ENCODE measurements at regions not wholly inside any gene's neighbourhood (a gene's known extent, or its start where the extent isn't known, plus 50 kb on each side); places are given as distances from the start of the nearest gene placed in this dataset.

- Histone ChIP-seq H3K4me3 (replicated peaks in 1 of 3; ENCODE audit: insufficient read depth in 1 of 3, low read depth in 1 of 3, low read length in 3 of 3) (no peak overlapping the region), H3K4me2 (ENCODE audit: insufficient read depth, low read length) (no peak overlapping the region), H3K27me3 (ENCODE audit: control insufficient read depth in 2 of 2, insufficient read depth in 2 of 2, low read length in 2 of 2) (no peaks in the 10 kb centered on the region), H3K79me2 (ENCODE audit: control insufficient read depth, insufficient read depth, low read length) (no peaks in the 10 kb centered on the region), H3K9me3 (replicated peaks; ENCODE audit: control insufficient read depth, insufficient read depth, low read length) (no peaks in the 10 kb centered on the region), H3K27ac (ENCODE audit: insufficient read depth, low read depth, low read length) (no peak overlapping the region), H3K4me1 (ENCODE audit: control insufficient read depth, extremely low read depth, insufficient read depth, low read length) (no peaks in the 10 kb centered on the region), H4K20me1 (replicated peaks; ENCODE audit: control insufficient read depth, extremely low read depth, insufficient read depth, low read length) (no peaks in the 10 kb centered on the region), H3K36me3 (ENCODE audit: control insufficient read depth in 2 of 2, extremely low read depth in 1 of 2, insufficient read depth in 2 of 2, low read length in 2 of 2) (no peaks in the 10 kb centered on the region), H3K9ac (replicated peaks; ENCODE audit: extremely low read depth, insufficient read depth, low read length) (no peak overlapping the region), H2AFZ (ENCODE audit: low read depth, low read length) (no peak overlapping the region), H3K9me1 (replicated peaks; ENCODE audit: control insufficient read depth, extremely low read depth, insufficient read depth, low read length) (no peaks in the 10 kb centered on the region)
- dilution Hi-C loops (cut with MboI; ENCODE audit: extremely low pct_ligation_motif_present, low sequenced_read_pairs) (no loop called here), intact Hi-C loops (cut with micrococcal nuclease) (loop anchor here (5.0 kb wide), 3 partner anchors 208 to 973 kb away; no protein-coding TSS in a partner anchor)
- CTCF ChIA-PET = no interaction called here
- DNase-seq (ENCODE audit: low read depth, low spot score) (no peak), FAIRE-seq (no peak)
- POLR2A ChIA-PET = no interaction called here
- TF ChIP-seq POLR2A (IDR thresholded peaks at IDR 0.05; ENCODE audit: low read depth, low read length) = no peak
- no peak for TF ChIP-seq CTCF (IDR thresholded peaks at IDR 0.05; ENCODE audit: extremely low read depth in 1 of 2, insufficient read depth in 1 of 2, low read depth in 1 of 2, low read length in 2 of 2)
- no peak for TF ChIP-seq JUN (IDR thresholded peaks at IDR 0.05; ENCODE audit: borderline replicate concordance, insufficient read depth, insufficient read length, low read depth)
- TF ChIP-seq POLR2AphosphoS5 (IDR thresholded peaks at IDR 0.05; ENCODE audit: insufficient read depth, low read depth, low read length) = no peak
- no peak for TF ChIP-seq GATA2 (IDR thresholded peaks at IDR 0.05; ENCODE audit: insufficient read depth, insufficient read length, low read depth, low read length)
- TF ChIP-seq EZH2 (IDR thresholded peaks at IDR 0.05; ENCODE audit: borderline replicate concordance, low read depth, low read length, severe bottlenecking) = no peak
- TF ChIP-seq MYC (IDR thresholded peaks at IDR 0.05; ENCODE audit: low read depth, low read length) = no peak
- no peak for TF ChIP-seq MAX (IDR thresholded peaks at IDR 0.05; ENCODE audit: insufficient read depth, insufficient read length)
- no peak for TF ChIP-seq FOS (IDR thresholded peaks at IDR 0.05; ENCODE audit: borderline replicate concordance, insufficient read depth, low read length)
- BruUV-seq (replicated peaks) = no TSS peak
Measured at GRCh38 chr4:156374894-156375293, 421.2 kb upstream of the CTSO start.

Data from endothelial cell of umbilical vein (primary cell).